ENCODE measurements at regions not wholly inside any gene's neighbourhood (a gene's known extent, or its start where the extent isn't known, plus 50 kb on each side); places are given as distances from the start of the nearest gene placed in this dataset.

DNA sequence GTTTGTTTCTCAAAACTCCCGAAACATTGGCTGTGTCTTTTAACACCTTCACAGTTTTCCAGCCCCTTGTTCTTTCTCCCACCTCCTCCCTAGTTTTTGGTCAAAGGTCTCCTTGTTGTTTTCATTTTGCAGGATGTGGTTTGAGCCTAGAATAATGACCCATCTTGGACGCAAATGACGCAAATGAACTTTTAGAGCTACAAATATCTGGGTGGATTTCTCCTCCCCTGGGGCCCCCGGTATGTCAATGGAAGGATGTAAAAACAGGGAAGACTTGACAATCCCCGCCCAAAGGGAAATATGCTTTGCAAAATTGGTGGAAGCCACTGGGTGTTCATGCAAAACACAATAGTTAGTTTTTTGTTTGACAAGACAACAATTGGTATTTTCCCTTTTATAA lies 236.0 kb upstream of the IRX3 start:
- ATAC-seq (replicated peaks in 6 of 8), result no peak
- 27 to 98% (median 86%) methylated on average over 2 to 5 of the region's 5 CpGs; no CpG with 5 or more reads in 1 of the 10 experiments for WGBS, 10 experiments
- Histone ChIP-seq H3K4me1 (replicated peaks in 1 of 2) (peaks cover 0 to 6% of the 10 kb centered on the region in 2 donors), H3K27ac (no peak overlapping the region), H3K4me3 (no peak overlapping the region)
- in situ Hi-C loops (cut with MboI; ENCODE audit: low pct_unique_long_range_greater_than_20kb in 2 of 9, low sequenced_read_pairs in 9 of 9, unreplicated experiment in 9 of 9), result no loop called here

DNA sequence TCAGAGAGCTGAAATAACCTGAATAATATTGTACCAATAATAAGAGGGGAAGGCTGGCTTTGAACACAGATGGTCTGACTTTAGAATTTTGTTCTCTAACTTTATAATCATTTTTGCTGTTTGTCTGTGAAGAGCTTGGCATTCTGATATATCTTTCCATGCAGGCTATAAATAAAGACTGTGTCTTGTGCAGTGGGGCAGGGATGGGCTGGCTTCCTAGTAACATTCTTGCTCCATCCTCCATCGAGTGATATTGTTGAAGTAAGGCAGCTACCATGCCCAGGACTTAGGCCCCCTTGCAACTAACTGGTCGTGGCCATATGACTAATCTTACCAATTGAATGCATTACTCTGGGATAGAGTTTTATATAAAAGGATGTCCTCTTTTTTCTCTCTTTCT lies 234.7 kb upstream of the IRX3 start:
- WGBS, 10 experiments, result 0 to 100% (median 25%) methylated on average over 2 of the region's 2 CpGs; no CpG with 5 or more reads in 3 of the 10 experiments
- in situ Hi-C loops (cut with MboI; ENCODE audit: low pct_unique_long_range_greater_than_20kb in 2 of 9, low sequenced_read_pairs in 9 of 9, unreplicated experiment in 9 of 9), result no loop called here
- Histone ChIP-seq H3K4me1 (replicated peaks in 1 of 2) (peaks cover 0 to 6% of the 10 kb centered on the region in 2 donors), H3K4me3 (no peak overlapping the region), H3K27ac (no peak overlapping the region)
- no peak for ATAC-seq (replicated peaks in 6 of 8)

DNA sequence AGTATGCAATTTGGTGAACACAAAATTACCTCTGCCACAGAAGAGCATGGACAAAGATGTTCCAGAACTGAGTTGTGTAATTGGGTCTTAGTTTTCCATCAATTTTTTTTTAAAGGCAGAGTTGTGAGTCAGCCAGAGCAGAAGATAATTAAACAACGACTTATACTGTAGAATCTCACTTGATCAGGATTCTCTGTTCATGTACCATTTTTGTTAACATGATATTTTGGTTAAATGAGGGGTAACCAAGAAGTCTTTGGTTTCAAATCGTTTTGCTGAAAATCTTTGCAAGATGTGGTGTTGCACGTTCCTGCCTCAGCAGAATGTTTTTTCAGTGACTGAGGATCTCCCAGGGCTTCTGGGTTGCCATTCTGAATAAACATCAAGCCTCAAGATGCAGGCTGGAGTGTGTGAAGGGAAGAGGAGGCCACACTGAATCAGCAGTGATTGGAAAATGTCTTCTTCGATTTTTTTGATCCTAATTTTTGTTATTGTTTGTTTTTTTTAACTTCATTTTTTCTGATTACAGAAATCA lies 232.6 kb upstream of the IRX3 start:
- no peak overlapping the region for H3K27ac ChIP-seq
- in situ Hi-C loops (cut with MboI; ENCODE audit: low pct_unique_long_range_greater_than_20kb in 2 of 9, low sequenced_read_pairs in 9 of 9, unreplicated experiment in 9 of 9), result no loop called here
- no peak overlapping the region for H3K4me3 ChIP-seq
- whole genome bisulfite sequencing, 10 experiments, result 0 to 90% (median 67%) methylated on average over 1 to 4 of the region's 4 CpGs; no CpG with 5 or more reads in 1 of the 10 experiments
- ATAC-seq (replicated peaks in 6 of 8), result no peak
- H3K4me1 ChIP-seq (replicated peaks in 1 of 2), result peaks cover 0 to 6% of the 10 kb centered on the region in 2 donors

DNA sequence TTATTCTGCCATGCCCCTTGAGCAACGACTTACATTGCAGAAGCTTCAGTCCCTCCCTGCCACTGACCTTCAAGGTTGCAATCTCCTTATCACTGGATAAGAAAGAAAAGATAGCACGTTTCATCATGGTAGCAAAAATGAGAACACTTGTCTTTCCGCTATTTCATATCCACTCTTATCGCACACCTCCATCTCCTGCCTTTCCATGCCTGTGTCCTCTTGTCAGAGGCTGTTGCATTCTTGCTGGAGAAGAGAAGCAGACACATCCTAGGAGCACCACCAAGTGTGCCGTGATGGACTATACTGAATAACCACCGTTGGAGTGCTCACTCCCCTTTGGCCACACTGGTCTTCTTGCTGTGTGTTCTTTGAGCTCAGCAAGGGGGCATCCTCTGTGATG lies 230.6 kb upstream of the IRX3 start:
- 0 to 92% (median 56%) methylated on average over 2 to 6 of the region's 6 CpGs; no CpG with 5 or more reads in 3 of the 10 experiments for WGBS, 10 experiments
- ATAC-seq (replicated peaks in 6 of 8), result no peak

DNA sequence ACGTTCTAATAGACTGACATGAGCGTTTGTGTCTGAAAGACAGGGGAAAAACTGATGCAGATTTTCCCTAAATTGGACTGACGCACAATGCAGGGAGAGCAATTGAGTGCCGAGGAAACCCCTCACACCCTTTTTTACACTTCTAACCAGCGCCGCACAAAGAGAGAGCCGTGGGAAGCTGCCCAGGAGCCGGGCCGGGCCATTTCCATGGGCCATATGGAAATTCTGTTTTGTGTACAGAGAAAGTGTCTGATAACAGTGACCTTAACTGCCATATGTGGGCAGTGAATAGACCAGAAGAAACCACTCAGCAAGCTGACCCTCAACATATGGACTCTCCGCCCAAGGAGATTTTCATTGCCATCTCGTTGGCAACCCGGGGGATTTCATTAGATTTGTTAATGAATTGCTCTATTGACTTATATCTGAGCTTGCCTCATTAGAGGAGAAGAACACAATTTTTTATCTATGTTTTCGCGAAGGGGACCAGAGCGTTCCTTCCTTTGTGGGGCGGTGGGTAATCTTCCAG lies 225.9 kb upstream of the IRX3 start:
- ATAC-seq (replicated peaks in 6 of 8), result peak in 5 of 8 experiments; percentile 16 to 70 (median 61)
- H3K4me1 ChIP-seq (replicated peaks in 1 of 2), result peaks cover 57 to 61% of the 10 kb centered on the region in 2 donors
- 0 to 100% (median 45%) methylated on average over 1 to 11 of the region's 16 CpGs; no CpG with 5 or more reads in 4 of the 10 experiments for WGBS, 10 experiments
- in situ Hi-C loops (cut with MboI; ENCODE audit: low pct_unique_long_range_greater_than_20kb in 2 of 9, low sequenced_read_pairs in 9 of 9, unreplicated experiment in 9 of 9), result no loop called here
- no peak overlapping the region for H3K4me3 ChIP-seq
- peak overlapping the region; percentile 23 to 64 for H3K27ac ChIP-seq

More for the DNA sequence above, 230.6 kb upstream of the IRX3 start:
- Histone ChIP-seq H3K27ac (no peak overlapping the region), H3K4me1 (replicated peaks in 1 of 2) (peaks cover 16 to 17% of the 10 kb centered on the region in 2 donors), H3K4me3 (no peak overlapping the region)
- in situ Hi-C loops (cut with MboI; ENCODE audit: low pct_unique_long_range_greater_than_20kb in 2 of 9, low sequenced_read_pairs in 9 of 9, unreplicated experiment in 9 of 9), result no loop called here

DNA sequence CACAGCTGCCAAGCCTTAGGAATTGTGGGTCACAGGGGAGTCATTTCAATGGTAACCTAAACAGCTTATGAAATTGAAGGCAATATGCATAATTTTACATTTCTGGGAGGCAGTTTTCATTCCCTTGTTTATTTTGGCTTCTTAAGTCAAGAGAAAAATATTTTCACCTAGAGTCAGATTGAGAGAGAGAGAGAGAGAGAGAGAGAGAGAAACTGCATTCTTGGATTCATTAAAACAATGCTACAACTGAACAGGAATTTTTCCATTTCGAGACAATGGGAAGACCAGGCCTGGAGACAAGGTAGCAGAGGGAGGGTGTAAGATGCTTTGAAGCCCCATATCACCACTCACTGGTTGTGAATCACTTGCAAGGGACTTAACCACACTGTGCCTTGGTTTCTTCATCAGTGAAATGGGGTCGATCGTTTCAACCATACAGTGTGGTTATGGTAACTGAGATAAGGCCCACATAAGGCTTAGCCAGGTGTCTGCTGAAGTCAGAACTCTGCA lies 224.7 kb upstream of the IRX3 start:
- ATAC-seq (replicated peaks in 6 of 8), result peak in 3 of 8 experiments; percentile 1 to 92 (median 72)

DNA sequence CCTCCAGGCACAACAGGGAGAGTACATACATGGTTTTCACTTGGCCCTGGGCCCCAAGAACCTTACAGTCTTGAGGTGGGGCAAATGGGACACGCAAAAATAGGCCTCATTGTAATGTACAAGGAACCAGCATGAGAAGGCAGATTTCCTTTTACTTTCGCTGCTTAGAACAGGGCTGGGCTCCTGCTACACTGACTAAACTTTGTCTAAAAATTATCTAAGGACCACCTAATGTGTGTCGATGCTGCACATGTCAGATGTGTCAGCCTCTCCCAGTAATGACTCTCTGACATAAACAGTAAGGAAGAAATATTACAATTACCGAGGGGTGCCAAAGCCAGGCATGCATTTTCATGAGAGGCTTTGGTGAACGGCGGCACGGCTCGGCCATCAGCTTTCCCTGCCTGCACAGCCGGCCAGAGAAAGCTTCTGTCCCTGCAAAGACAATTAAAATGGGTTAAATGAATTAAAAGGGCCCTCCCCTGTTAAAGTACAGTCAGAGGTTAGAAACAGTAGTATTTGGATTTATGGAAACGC lies 224.2 kb upstream of the IRX3 start:
- in situ Hi-C loops (cut with MboI; ENCODE audit: low pct_unique_long_range_greater_than_20kb in 2 of 9, low sequenced_read_pairs in 9 of 9, unreplicated experiment in 9 of 9), result no loop called here
- H3K27ac ChIP-seq, result peak overlapping the region; percentile 28 to 58
- peak in 7 of 8 experiments; percentile 13 to 54 (median 38) for ATAC-seq (replicated peaks in 6 of 8)
- no peak overlapping the region for H3K4me3 ChIP-seq
- 0 to 74% (median 33%) methylated on average over 1 to 8 of the region's 10 CpGs; no CpG with 5 or more reads in 1 of the 10 experiments for WGBS, 10 experiments
- peaks cover 75 to 78% of the 10 kb centered on the region in 2 donors for H3K4me1 ChIP-seq (replicated peaks in 1 of 2)

More for the DNA sequence above, 224.7 kb upstream of the IRX3 start:
- Histone ChIP-seq H3K4me3 (no peak overlapping the region), H3K4me1 (replicated peaks in 1 of 2) (peaks cover 69 to 73% of the 10 kb centered on the region in 2 donors), H3K27ac (peak overlapping the region in 1 of 2 donors; percentile 64)
- in situ Hi-C loops (cut with MboI; ENCODE audit: low pct_unique_long_range_greater_than_20kb in 2 of 9, low sequenced_read_pairs in 9 of 9, unreplicated experiment in 9 of 9), result no loop called here
- 0 to 95% (median 64%) methylated on average over 1 to 3 of the region's 3 CpGs; no CpG with 5 or more reads in 2 of the 10 experiments for WGBS, 10 experiments

DNA sequence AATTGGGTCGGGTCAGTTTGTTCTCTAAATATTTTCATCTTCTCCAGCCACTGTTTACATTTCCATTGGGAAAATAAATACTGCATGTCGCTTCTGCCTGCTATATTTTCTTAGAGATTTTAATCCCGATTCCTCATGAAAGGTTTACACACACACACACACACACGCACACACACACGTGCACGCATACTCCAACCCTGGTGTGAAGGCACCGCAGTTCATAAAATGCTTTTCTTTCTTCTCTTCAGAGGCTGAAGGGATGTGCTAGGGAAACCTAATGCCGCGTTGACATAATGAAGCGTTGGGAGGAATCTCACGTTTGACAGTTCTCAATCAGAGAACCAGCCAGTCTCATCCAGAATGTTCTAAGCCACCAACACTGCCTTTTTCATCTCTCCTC lies 222.9 kb upstream of the IRX3 start:
- peaks cover 88 to 91% of the 10 kb centered on the region in 2 donors for H3K4me1 ChIP-seq (replicated peaks in 1 of 2)
- peak overlapping the region in 1 of 2 donors; percentile 17 for H3K27ac ChIP-seq
- no peak for ATAC-seq (replicated peaks in 6 of 8)
- in situ Hi-C loops (cut with MboI; ENCODE audit: low pct_unique_long_range_greater_than_20kb in 2 of 9, low sequenced_read_pairs in 9 of 9, unreplicated experiment in 9 of 9), result no loop called here
- WGBS, 10 experiments, result 80 to 91% (median 85%) methylated on average over 1 to 9 of the region's 11 CpGs; no CpG with 5 or more reads in 2 of the 10 experiments
- H3K4me3 ChIP-seq, result no peak overlapping the region

DNA sequence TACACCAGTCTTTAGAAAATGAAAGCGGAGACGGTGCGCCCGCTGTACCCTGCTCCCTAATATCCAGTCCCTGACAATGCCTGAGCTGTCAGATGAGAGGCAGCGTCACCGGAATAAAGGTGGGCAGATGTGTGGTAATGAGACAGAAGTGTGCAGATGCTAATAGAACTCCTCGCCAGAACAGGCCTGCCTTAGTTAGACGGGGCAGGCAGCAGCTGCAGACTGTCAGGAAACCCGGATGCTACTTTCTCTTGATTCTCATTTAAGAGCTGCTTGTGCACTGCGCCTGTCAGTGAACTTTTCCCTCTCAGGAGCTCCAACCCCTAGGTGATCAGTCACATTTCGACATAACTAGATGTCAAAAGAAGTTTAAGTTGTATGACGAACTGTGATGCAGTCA lies 221.8 kb upstream of the IRX3 start:
- WGBS, 10 experiments, result 14 to 93% (median 77%) methylated on average over 2 to 9 of the region's 12 CpGs; no CpG with 5 or more reads in 2 of the 10 experiments
- Histone ChIP-seq H3K27ac (no peak overlapping the region), H3K4me1 (replicated peaks in 1 of 2) (peaks cover 89 to 99% of the 10 kb centered on the region in 2 donors), H3K4me3 (no peak overlapping the region)
- in situ Hi-C loops (cut with MboI; ENCODE audit: low pct_unique_long_range_greater_than_20kb in 2 of 9, low sequenced_read_pairs in 9 of 9, unreplicated experiment in 9 of 9), result no loop called here
- ATAC-seq (replicated peaks in 6 of 8), result no peak

DNA sequence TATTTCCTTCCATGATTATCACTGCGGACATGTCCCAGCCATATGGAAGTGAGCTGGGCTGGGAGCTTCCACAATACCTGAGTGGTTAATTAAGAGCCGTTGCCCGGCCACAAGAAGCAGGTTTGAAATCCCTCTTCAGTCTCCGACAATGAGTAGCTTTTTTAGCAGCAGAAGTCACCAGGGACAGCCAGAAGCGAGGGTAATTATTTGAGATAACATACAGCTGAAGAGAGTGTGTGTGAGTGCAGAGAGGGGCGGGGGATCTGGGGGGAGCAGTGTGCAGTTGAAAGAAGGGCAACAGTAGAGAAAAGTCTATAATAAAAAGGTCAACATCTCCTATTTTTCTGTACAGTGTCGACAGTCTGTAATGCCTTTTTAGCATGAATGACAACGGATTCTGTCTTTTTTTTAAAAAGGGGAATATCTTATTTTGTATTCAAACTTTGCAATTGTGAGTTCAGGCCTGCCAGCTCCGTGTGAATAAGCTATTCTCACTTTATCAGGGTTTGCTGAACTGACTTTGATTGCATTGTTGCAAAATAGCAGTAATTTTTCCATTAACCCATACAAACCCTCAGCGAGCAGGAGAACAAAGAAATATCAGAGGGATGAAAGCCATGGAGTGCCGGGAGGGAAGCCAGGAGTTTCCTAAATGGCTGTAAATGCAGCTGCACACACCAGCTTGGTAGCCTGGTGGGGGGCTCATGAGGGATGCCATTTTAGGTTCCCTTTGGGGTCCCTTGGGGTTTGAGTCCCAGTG lies 220.3 kb upstream of the IRX3 start:
- H3K27ac ChIP-seq, result peak overlapping the region in 1 of 2 donors; percentile 62
- peak in 5 of 8 experiments; percentile 62 to 74 (median 69) for ATAC-seq (replicated peaks in 6 of 8)
- H3K4me3 ChIP-seq, result no peak overlapping the region
- in situ Hi-C loops (cut with MboI; ENCODE audit: low pct_unique_long_range_greater_than_20kb in 2 of 9, low sequenced_read_pairs in 9 of 9, unreplicated experiment in 9 of 9), result no loop called here
- peaks cover 75 to 85% of the 10 kb centered on the region in 2 donors for H3K4me1 ChIP-seq (replicated peaks in 1 of 2)
- 7 to 54% (median 20%) methylated on average over 2 to 8 of the region's 11 CpGs; no CpG with 5 or more reads in 1 of the 10 experiments for WGBS, 10 experiments

DNA sequence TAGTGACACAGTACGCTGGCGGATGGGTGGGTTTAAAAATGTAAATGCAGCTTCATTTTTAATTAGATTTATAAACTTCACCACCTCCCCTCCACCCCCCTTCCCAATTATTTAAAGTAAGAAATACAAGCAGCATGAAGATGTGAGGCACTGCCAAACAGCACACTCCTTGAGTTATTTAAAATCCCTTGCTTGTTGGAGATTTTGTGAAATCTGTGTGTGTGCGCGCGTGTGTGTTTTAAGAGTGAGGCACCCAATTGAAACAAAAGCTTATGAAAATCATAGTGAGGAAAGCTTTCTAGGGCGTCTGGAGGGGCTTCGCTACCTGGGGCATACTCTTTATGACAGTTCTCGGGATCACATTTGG lies 219.6 kb upstream of the IRX3 start:
- H3K4me1 ChIP-seq (replicated peaks in 1 of 2), result peaks cover 68 to 77% of the 10 kb centered on the region in 2 donors
- no peak for ATAC-seq (replicated peaks in 6 of 8)
- 0 to 93% (median 75%) methylated on average over 1 to 7 of the region's 8 CpGs; no CpG with 5 or more reads in 2 of the 10 experiments for WGBS, 10 experiments
- H3K4me3 ChIP-seq, result no peak overlapping the region
- in situ Hi-C loops (cut with MboI; ENCODE audit: low pct_unique_long_range_greater_than_20kb in 2 of 9, low sequenced_read_pairs in 9 of 9, unreplicated experiment in 9 of 9), result no loop called here
- peak overlapping the region in 1 of 2 donors; percentile 62 for H3K27ac ChIP-seq

DNA sequence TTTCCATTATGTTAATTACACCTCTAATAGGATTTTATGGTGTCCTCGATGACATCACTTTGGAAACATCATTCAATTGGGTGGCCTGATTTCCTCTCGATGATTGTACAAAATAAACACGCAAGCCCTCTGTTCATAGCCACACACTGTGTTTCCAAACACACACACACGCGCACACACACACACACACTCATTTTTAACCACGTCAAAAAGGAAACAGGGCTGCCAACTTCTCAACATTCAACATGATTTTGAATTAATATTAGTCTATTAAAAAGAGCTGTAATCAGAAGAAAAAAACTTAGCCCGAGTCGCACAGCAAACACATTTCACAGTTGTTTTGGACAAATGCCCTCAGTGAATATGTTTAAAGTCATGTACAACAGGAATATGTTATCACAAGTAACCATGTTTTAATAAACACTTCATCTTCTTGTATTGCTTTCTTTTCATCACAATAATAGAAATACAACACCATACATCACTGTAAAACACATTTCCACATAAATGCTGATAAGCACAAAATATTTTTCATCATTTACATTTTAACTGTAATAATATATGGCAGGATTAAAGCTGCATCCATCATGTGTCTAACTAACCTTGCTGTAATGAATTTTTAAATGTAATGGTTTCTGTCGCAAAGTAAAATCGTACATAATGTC lies 219.1 kb upstream of the IRX3 start:
- peak in 3 of 8 experiments; percentile 24 to 50 (median 40) for ATAC-seq (replicated peaks in 6 of 8)
- peaks cover 63 to 72% of the 10 kb centered on the region in 2 donors for H3K4me1 ChIP-seq (replicated peaks in 1 of 2)
- H3K27ac ChIP-seq, result no peak overlapping the region
- H3K4me3 ChIP-seq, result no peak overlapping the region
- 54 to 90% (median 74%) methylated on average over 2 to 10 of the region's 10 CpGs for WGBS, 10 experiments
- in situ Hi-C loops (cut with MboI; ENCODE audit: low pct_unique_long_range_greater_than_20kb in 2 of 9, low sequenced_read_pairs in 9 of 9, unreplicated experiment in 9 of 9), result no loop called here
